ENCODE measurements at regions not wholly inside any gene's neighbourhood (a gene's known extent, or its start where the extent isn't known, plus 50 kb on each side); places are given as distances from the start of the nearest gene placed in this dataset.

DNA sequence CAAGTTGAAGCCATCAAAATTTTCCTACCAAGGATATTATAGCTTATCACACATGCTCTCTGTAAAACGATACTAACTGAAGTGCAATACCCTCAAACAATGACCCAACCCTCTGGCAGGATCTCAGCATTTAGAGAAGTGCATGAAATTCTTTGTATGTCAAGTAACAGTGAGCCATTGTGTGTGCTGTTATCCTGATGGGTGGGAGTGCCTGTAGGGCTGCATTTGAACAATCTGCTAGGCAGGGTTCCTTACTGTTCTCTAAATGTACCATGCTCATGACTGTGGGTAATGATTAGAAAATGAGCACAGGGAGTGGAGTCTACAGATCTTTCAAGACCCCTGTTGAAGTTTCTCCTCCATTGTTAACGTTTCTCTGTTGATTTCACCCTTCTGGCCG lies 398.1 kb downstream of the NSUN3 start:
- TF ChIP-seq, protein P1, sequence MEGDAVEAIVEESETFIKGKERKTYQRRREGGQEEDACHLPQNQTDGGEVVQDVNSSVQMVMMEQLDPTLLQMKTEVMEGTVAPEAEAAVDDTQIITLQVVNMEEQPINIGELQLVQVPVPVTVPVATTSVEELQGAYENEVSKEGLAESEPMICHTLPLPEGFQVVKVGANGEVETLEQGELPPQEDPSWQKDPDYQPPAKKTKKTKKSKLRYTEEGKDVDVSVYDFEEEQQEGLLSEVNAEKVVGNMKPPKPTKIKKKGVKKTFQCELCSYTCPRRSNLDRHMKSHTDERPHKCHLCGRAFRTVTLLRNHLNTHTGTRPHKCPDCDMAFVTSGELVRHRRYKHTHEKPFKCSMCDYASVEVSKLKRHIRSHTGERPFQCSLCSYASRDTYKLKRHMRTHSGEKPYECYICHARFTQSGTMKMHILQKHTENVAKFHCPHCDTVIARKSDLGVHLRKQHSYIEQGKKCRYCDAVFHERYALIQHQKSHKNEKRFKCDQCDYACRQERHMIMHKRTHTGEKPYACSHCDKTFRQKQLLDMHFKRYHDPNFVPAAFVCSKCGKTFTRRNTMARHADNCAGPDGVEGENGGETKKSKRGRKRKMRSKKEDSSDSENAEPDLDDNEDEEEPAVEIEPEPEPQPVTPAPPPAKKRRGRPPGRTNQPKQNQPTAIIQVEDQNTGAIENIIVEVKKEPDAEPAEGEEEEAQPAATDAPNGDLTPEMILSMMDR (IDR thresholded peaks at IDR 0.05) = no peak
- no peak for TF ChIP-seq POLR2A (IDR thresholded peaks at IDR 0.05)
